Osteoblast (primary cell): ENCODE measurements at regions not wholly inside any gene's neighbourhood (a gene's known extent, or its start where the extent isn't known, plus 50 kb on each side); places are given as distances from the start of the nearest gene placed in this dataset.
"Not testable (repeated sequence)": the region's sequence is repeated elsewhere in the genome, so short reads cannot be mapped to it uniquely, and the experiment has no call there.

Experiments
- DNase-seq: peaks from one replicate; pipeline ENCODE4 v3.0.0; 2011; ENCODE audit warnings: low spot score, mixed read lengths; ENCODE audit not compliant: insufficient read length; ENCODE audit errors: missing footprints
- H2AFZ ChIP-seq: 2 replicates; pipeline ENCODE4 v1.6.0; 2011; ENCODE audit warnings: mild to moderate bottlenecking, low read length
- H3K27ac ChIP-seq: 2 replicates; pipeline ENCODE4 v1.5.1; 2011; ENCODE audit warnings: mild to moderate bottlenecking, low read depth, low read length, moderate library complexity
- H3K27me3 ChIP-seq: 2 replicates; pipeline ENCODE4 v1.6.0; 2012; ENCODE audit warnings: mild to moderate bottlenecking, control low read depth, inconsistent platforms, low read length, moderate library complexity; ENCODE audit not compliant: insufficient read depth
- H3K36me3 ChIP-seq: 2 replicates; pipeline ENCODE4 v1.5.1; 2011; ENCODE audit warnings: mild to moderate bottlenecking, low read length, control low read depth, moderate library complexity; ENCODE audit not compliant: insufficient read depth
- H3K4me1 ChIP-seq: 2 replicates; pipeline ENCODE4 v1.5.1; 2011; ENCODE audit warnings: mild to moderate bottlenecking, low read length, control low read depth, moderate library complexity; ENCODE audit not compliant: insufficient read depth
- H3K4me2 ChIP-seq: 2 replicates; pipeline ENCODE4 v1.6.0; 2011; ENCODE audit warnings: mild to moderate bottlenecking, low read length; ENCODE audit not compliant: insufficient read depth
- H3K4me3 ChIP-seq: fragments of 200-600 bp; sonication (generic); 3 replicates; pipeline ENCODE4 v1.5.1; 2012; ENCODE audit warnings: mild to moderate bottlenecking, low read length, inconsistent platforms; ENCODE audit not compliant: insufficient read depth
- H3K79me2 ChIP-seq: 2 replicates; pipeline ENCODE4 v1.6.0; 2012; ENCODE audit warnings: mild to moderate bottlenecking, low read length, control low read depth, inconsistent platforms; ENCODE audit not compliant: insufficient read depth
- H3K9me3 ChIP-seq: 2 replicates; pipeline ENCODE4 v1.5.1; 2011; ENCODE audit warnings: low read depth, low read length, control low read depth
- H4K20me1 ChIP-seq: 2 replicates; pipeline ENCODE4 v1.6.0; 2012; ENCODE audit warnings: mild to moderate bottlenecking, low read length, control low read depth; ENCODE audit not compliant: insufficient read depth
- TF ChIP-seq, protein P1 (sequence below): IDR thresholded peaks from 2 replicates; pipeline ENCODE4 v1.5.1; 2011; ENCODE audit warnings: mild to moderate bottlenecking, low read depth, low read length, moderate library complexity; ENCODE audit errors: extremely low read depth

DNA sequence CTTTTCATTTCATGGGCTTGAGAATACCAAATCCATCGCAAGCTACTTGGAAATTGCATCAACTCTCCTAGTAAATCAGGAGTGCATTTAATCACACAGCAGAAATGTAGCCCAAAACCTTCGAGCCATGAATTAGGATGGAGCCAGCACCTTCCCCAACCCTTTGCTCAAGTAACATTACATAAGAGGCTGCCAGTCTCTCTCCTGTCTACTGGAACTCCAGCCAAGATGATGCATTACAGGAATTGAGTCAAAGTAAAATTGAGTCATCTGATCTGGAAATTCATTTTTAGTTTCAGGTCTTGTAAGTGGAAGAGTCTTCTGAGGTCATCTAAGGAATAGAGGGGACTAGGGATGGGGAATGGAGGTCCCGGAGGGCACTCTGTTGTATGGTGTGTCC lies 69.7 kb upstream of the FHIP2A start:
- Histone ChIP-seq H3K27me3 (no peaks in the 10 kb centered on the region), H3K4me1 (peaks cover 15% of the 10 kb centered on the region), H3K4me3 (no peak overlapping the region), H2AFZ (no peak overlapping the region), H3K9me3 (no peaks in the 10 kb centered on the region), H3K36me3 (no peaks in the 10 kb centered on the region), H3K27ac (no peak overlapping the region), H3K79me2 (no peaks in the 10 kb centered on the region), H4K20me1 (no peaks in the 10 kb centered on the region), H3K4me2 (no peak overlapping the region)
- TF ChIP-seq, protein P1, sequence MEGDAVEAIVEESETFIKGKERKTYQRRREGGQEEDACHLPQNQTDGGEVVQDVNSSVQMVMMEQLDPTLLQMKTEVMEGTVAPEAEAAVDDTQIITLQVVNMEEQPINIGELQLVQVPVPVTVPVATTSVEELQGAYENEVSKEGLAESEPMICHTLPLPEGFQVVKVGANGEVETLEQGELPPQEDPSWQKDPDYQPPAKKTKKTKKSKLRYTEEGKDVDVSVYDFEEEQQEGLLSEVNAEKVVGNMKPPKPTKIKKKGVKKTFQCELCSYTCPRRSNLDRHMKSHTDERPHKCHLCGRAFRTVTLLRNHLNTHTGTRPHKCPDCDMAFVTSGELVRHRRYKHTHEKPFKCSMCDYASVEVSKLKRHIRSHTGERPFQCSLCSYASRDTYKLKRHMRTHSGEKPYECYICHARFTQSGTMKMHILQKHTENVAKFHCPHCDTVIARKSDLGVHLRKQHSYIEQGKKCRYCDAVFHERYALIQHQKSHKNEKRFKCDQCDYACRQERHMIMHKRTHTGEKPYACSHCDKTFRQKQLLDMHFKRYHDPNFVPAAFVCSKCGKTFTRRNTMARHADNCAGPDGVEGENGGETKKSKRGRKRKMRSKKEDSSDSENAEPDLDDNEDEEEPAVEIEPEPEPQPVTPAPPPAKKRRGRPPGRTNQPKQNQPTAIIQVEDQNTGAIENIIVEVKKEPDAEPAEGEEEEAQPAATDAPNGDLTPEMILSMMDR = no peak
- DNase-seq = no peak

DNA sequence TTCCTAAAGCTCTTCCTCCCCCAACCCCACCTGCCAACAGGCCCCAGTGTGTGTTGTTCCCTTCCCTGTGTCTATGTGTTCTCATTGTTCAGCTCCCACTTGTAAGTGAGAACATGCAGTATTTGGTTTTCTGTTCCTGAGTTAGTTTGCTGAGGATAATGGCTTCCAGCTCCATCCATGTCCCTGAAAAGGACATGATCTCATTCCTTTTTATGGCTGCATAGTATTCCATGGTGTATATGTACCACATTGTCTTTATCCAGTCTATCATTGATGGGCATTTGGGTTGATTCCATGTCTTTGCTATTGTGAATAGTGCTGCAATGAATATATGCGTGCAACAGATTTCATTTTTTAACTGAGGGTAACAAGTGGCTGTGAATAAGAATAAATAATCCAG lies 69.0 kb upstream of the FHIP2A start:
- H3K4me2 ChIP-seq, DNase-seq, H3K36me3 ChIP-seq, H3K79me2 ChIP-seq, H2AFZ ChIP-seq, H3K27me3 ChIP-seq, H3K27ac ChIP-seq, H3K9me3 ChIP-seq, H3K4me3 ChIP-seq, H4K20me1 ChIP-seq: not testable (repeated sequence)
- peaks cover 15% of the 10 kb centered on the region for H3K4me1 ChIP-seq

DNA sequence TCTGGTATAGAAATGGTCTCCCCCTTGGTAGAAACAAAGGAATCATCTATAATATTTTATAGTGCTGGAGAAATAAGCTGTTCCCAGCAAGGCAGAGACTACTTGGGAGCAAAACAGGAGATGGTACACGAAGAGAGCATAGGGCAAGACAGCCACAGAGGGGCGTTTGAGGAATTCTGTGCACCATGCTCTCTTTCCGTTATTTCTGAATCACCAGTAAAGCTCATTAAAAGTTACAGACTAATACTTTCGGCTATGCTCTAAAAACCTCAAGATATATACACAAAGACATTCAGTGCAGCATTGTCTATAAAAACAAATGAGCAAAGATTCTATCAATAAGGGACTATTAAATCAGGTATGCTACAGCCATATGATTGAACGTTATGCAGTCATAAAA lies 68.5 kb upstream of the FHIP2A start:
- no peak overlapping the region for H2AFZ ChIP-seq
- no peaks in the 10 kb centered on the region for H4K20me1 ChIP-seq
- no peaks in the 10 kb centered on the region for H3K9me3 ChIP-seq
- no peak overlapping the region for H3K4me2 ChIP-seq
- H3K27ac ChIP-seq = no peak overlapping the region
- H3K36me3 ChIP-seq = no peaks in the 10 kb centered on the region
- peaks cover 3% of the 10 kb centered on the region for H3K27me3 ChIP-seq
- no peaks in the 10 kb centered on the region for H3K79me2 ChIP-seq
- TF ChIP-seq, protein P1 = no peak
- peaks cover 15% of the 10 kb centered on the region for H3K4me1 ChIP-seq
- no peak for DNase-seq
- no peak overlapping the region for H3K4me3 ChIP-seq

DNA sequence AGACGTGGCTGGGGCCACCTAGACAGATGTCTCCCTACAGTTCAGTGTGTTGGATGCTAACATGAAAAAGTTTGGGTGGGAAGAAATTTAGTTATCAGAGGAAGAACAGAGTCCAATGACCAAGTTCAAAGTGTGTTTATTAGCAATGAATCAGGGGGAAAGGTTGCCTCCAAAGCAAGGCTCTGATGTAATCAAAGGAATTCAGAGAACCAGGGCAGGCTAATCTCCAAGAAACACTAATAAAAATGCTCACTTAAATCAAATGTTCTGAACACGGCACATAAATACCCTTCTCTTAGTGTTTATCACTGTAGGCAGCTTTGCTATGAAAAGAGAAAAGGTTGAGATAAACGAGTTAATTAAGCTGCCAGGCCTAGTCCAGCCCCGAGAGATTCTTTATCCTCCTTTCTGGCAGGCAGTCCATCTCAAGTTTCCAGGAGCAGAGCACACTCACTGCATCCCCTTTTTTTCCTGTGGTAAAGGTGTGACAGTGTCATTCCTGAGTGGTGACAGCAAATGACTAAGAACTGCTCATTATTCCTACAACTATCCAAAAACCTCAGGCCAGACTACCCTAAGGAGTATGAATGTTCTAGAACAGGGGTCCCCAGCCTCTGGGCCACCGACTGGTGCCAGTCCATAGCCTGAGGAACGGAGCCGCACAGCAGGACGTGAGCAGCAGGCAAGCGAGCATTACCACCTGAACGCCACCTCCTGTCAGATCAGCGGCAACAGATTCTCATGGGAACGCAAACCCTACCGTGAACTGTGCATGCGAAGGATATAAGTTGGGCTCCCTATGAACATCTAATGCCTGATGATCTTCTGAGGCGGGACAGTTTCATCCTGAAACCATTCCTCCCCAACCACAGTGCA lies 66.9 kb upstream of the FHIP2A start:
- H3K27ac ChIP-seq = no peak overlapping the region

More for the DNA sequence above, 66.9 kb upstream of the FHIP2A start:
- no peak for DNase-seq
- Histone ChIP-seq H3K4me1 (peaks cover 15% of the 10 kb centered on the region), H3K4me3 (no peak overlapping the region), H3K9me3 (no peaks in the 10 kb centered on the region), H3K36me3 (no peaks in the 10 kb centered on the region), H3K27me3 (peaks cover 6% of the 10 kb centered on the region), H2AFZ (no peak overlapping the region), H3K4me2 (no peak overlapping the region), H3K79me2 (no peaks in the 10 kb centered on the region), H4K20me1 (no peaks in the 10 kb centered on the region)
- TF ChIP-seq, protein P1 = no peak
